Peyer's patch (tissue), 4 donors: ENCODE measurements at regions not wholly inside any gene's neighbourhood (a gene's known extent, or its start where the extent isn't known, plus 50 kb on each side); places are given as distances from the start of the nearest gene placed in this dataset.

Experiments
- CTCF ChIP-seq, 6 experiments: fragments of 450-650 bp in 4 of 6; fragments of 200-600 bp in 2 of 6; sonication (generic) in 1 of 6; IDR thresholded peaks; one replicate each; pipeline ENCODE4 v1.5.1; 2017 to 2019; ENCODE audit warnings: antibody characterized with exemption in 6 of 6, mild to moderate bottlenecking in 3 of 6, moderate library complexity in 1 of 6
- POLR2A ChIP-seq, 2 donors: fragments of 450-650 bp; IDR thresholded peaks; one replicate each; pipeline ENCODE4 v1.5.1; 2017; ENCODE audit warnings: antibody characterized with exemption in 2 of 2, mild to moderate bottlenecking in 2 of 2, moderate library complexity in 2 of 2

GRCh38 chr6:104617591-104617990, 242.1 kb downstream of the HACE1 start:
- no peak for TF ChIP-seq POLR2A (IDR thresholded peaks at IDR 0.05)
- no peak for TF ChIP-seq CTCF (IDR thresholded peaks at IDR 0.05)
